ENCODE measurements at regions not wholly inside any gene's neighbourhood (a gene's known extent, or its start where the extent isn't known, plus 50 kb on each side); places are given as distances from the start of the nearest gene placed in this dataset.

- TF ChIP-seq EZH2 (IDR thresholded peaks at IDR 0.05; ENCODE audit: borderline replicate concordance, low read depth, low read length, poor library complexity, severe bottlenecking) (no peak), CTCF (conservative IDR thresholded peaks at IDR 0.05; ENCODE audit: low read depth, low read length) (no peak)
Observed at GRCh38 chr5:56587381-56588130, 227.8 kb upstream of the MAP3K1 start.
